ENCODE measurements at regions not wholly inside any gene's neighbourhood (a gene's known extent, or its start where the extent isn't known, plus 50 kb on each side); places are given as distances from the start of the nearest gene placed in this dataset.

GRCh38 chr2:239475161-239476028 lies 74.6 kb upstream of the HDAC4 start:
- no peak for DNase-seq

GRCh38 chr2:239473211-239473805 lies 72.5 kb upstream of the HDAC4 start:
- no peak for DNase-seq

- DNase-seq: no peak
Observed at GRCh38 chr2:239472235-239472775, 71.5 kb upstream of the HDAC4 start.

GRCh38 chr2:239471011-239471792 lies 70.4 kb upstream of the HDAC4 start:
- DNase-seq: no peak

- DNase-seq: no peak
Observed at GRCh38 chr2:239470151-239470900, 69.5 kb upstream of the HDAC4 start.

- no peak for DNase-seq
Observed at GRCh38 chr2:239469106-239469960, 68.5 kb upstream of the HDAC4 start.

GRCh38 chr2:239468491-239469105 lies 67.8 kb upstream of the HDAC4 start:
- DNase-seq: no peak

GRCh38 chr2:239467956-239468490 lies 67.2 kb upstream of the HDAC4 start:
- DNase-seq: no peak

- no peak for DNase-seq
Observed at GRCh38 chr2:239467281-239467955, 66.6 kb upstream of the HDAC4 start.

- no peak for DNase-seq
Observed at GRCh38 chr2:239466755-239467271, 66.0 kb upstream of the HDAC4 start.

GRCh38 chr2:239466061-239466754 lies 65.4 kb upstream of the HDAC4 start:
- no peak for DNase-seq

GRCh38 chr2:239465017-239466001 lies 64.5 kb upstream of the HDAC4 start:
- peak; percentile 76 for DNase-seq

GRCh38 chr2:239464166-239465016 lies 63.6 kb upstream of the HDAC4 start:
- DNase-seq: no peak

GRCh38 chr2:239463541-239464165 lies 62.8 kb upstream of the HDAC4 start:
- DNase-seq: no peak

- no peak for DNase-seq
Observed at GRCh38 chr2:239462671-239463506, 62.1 kb upstream of the HDAC4 start.

GRCh38 chr2:239462191-239462515 lies 61.3 kb upstream of the HDAC4 start:
- no peak for DNase-seq

All from midbrain (tissue), 1 donor.